Adipocyte (in vitro differentiated cells): ENCODE measurements at regions not wholly inside any gene's neighbourhood (a gene's known extent, or its start where the extent isn't known, plus 50 kb on each side); places are given as distances from the start of the nearest gene placed in this dataset.

Source experiments
- DNase-seq: peaks from one replicate; pipeline ENCODE4 v3.0.0-alpha.2; 2015; ENCODE audit warnings: low read depth
- H3K27me3 ChIP-seq: replicated peaks from 2 replicates; pipeline ENCODE4 v1.7.0; 2013; ENCODE audit warnings: mild to moderate bottlenecking, low read length, moderate library complexity; ENCODE audit not compliant: control insufficient read depth, insufficient read depth
- H3K36me3 ChIP-seq: 2 replicates; pipeline ENCODE4 v1.7.0; 2013; ENCODE audit warnings: low read length, mild to moderate bottlenecking, moderate library complexity; ENCODE audit not compliant: control insufficient read depth, insufficient read depth, severe bottlenecking
- H3K4me1 ChIP-seq: 2 replicates; pipeline ENCODE4 v1.7.0; 2013; ENCODE audit warnings: mild to moderate bottlenecking, low read length, moderate library complexity; ENCODE audit not compliant: control insufficient read depth, insufficient read depth
- H3K4me3 ChIP-seq: 2 replicates; pipeline ENCODE4 v1.7.0; 2013; ENCODE audit warnings: mild to moderate bottlenecking, low read length, moderate library complexity
- H3K9ac ChIP-seq: 2 replicates; pipeline ENCODE4 v1.7.0; 2013; ENCODE audit warnings: mild to moderate bottlenecking, low read length, moderate library complexity
- H3K9me3 ChIP-seq: 2 replicates; pipeline ENCODE4 v1.7.0; 2013; ENCODE audit warnings: mild to moderate bottlenecking, low read length, moderate library complexity; ENCODE audit not compliant: control insufficient read depth

GRCh38 chr14:94717808-94718207, 52.1 kb downstream of the GSC start:
- peak; percentile 46 for DNase-seq
- Histone ChIP-seq H3K9ac (no peak overlapping the region), H3K9me3 (no peaks in the 10 kb centered on the region), H3K27me3 (peaks cover 10% of the 10 kb centered on the region), H3K4me3 (no peak overlapping the region), H3K36me3 (no peaks in the 10 kb centered on the region), H3K4me1 (peaks cover 2% of the 10 kb centered on the region)

GRCh38 chr14:94716976-94717375, 52.9 kb downstream of the GSC start:
- DNase-seq: no peak
- H3K4me3 ChIP-seq: no peak overlapping the region

GRCh38 chr14:94713115-94713514, 56.8 kb downstream of the GSC start:
- Histone ChIP-seq H3K4me3 (no peak overlapping the region), H3K4me1 (no peaks in the 10 kb centered on the region), H3K9ac (no peak overlapping the region), H3K36me3 (no peaks in the 10 kb centered on the region), H3K27me3 (peaks cover 37% of the 10 kb centered on the region), H3K9me3 (no peaks in the 10 kb centered on the region)
- no peak for DNase-seq

More at GRCh38 chr14:94716976-94717375, 52.9 kb downstream of the GSC start:
- Histone ChIP-seq H3K4me1 (no peaks in the 10 kb centered on the region), H3K36me3 (no peaks in the 10 kb centered on the region), H3K27me3 (peaks cover 13% of the 10 kb centered on the region), H3K9ac (no peak overlapping the region), H3K9me3 (no peaks in the 10 kb centered on the region)

GRCh38 chr14:94710731-94711130, 59.2 kb downstream of the GSC start:
- no peaks in the 10 kb centered on the region for H3K9me3 ChIP-seq
- peaks cover 57% of the 10 kb centered on the region for H3K27me3 ChIP-seq
- DNase-seq: no peak
- no peaks in the 10 kb centered on the region for H3K4me1 ChIP-seq
- H3K9ac ChIP-seq: no peak overlapping the region
- no peaks in the 10 kb centered on the region for H3K36me3 ChIP-seq
- H3K4me3 ChIP-seq: no peak overlapping the region

- no peaks in the 10 kb centered on the region for H3K36me3 ChIP-seq
- DNase-seq: no peak
- peaks cover 47% of the 10 kb centered on the region for H3K27me3 ChIP-seq
- no peak overlapping the region for H3K4me3 ChIP-seq
- H3K9me3 ChIP-seq: no peaks in the 10 kb centered on the region
- no peak overlapping the region for H3K9ac ChIP-seq
- H3K4me1 ChIP-seq: no peaks in the 10 kb centered on the region
Observed at GRCh38 chr14:94707494-94707893, 62.4 kb downstream of the GSC start.

GRCh38 chr14:94706133-94706532, 63.8 kb downstream of the GSC start:
- H3K9ac ChIP-seq: no peak overlapping the region
- H3K4me1 ChIP-seq: no peaks in the 10 kb centered on the region
- H3K4me3 ChIP-seq: no peak overlapping the region
- DNase-seq: no peak
- no peaks in the 10 kb centered on the region for H3K36me3 ChIP-seq
- H3K27me3 ChIP-seq: peaks cover 38% of the 10 kb centered on the region
- H3K9me3 ChIP-seq: no peaks in the 10 kb centered on the region

- H3K9me3 ChIP-seq: no peaks in the 10 kb centered on the region
- H3K9ac ChIP-seq: no peak overlapping the region
- no peak overlapping the region for H3K4me3 ChIP-seq
- no peaks in the 10 kb centered on the region for H3K36me3 ChIP-seq
- peaks cover 41% of the 10 kb centered on the region for H3K27me3 ChIP-seq
- H3K4me1 ChIP-seq: no peaks in the 10 kb centered on the region
- no peak for DNase-seq
Observed at GRCh38 chr14:94702629-94703028, 67.3 kb downstream of the GSC start.

- Histone ChIP-seq H3K9me3 (no peaks in the 10 kb centered on the region), H3K36me3 (no peaks in the 10 kb centered on the region), H3K4me3 (no peak overlapping the region), H3K27me3 (peaks cover 37% of the 10 kb centered on the region), H3K4me1 (no peaks in the 10 kb centered on the region), H3K9ac (no peak overlapping the region)
- no peak for DNase-seq
Observed at GRCh38 chr14:94701861-94702370, 68.0 kb downstream of the GSC start.

GRCh38 chr14:94700336-94700735, 69.6 kb downstream of the GSC start:
- H3K4me3 ChIP-seq: no peak overlapping the region
- H3K9me3 ChIP-seq: no peaks in the 10 kb centered on the region
- peaks cover 25% of the 10 kb centered on the region for H3K27me3 ChIP-seq
- H3K9ac ChIP-seq: no peak overlapping the region
- H3K36me3 ChIP-seq: no peaks in the 10 kb centered on the region
- no peak for DNase-seq
- H3K4me1 ChIP-seq: no peaks in the 10 kb centered on the region

- H3K9me3 ChIP-seq: no peaks in the 10 kb centered on the region
- H3K4me3 ChIP-seq: no peak overlapping the region
- no peak for DNase-seq
- peaks cover 25% of the 10 kb centered on the region for H3K27me3 ChIP-seq
- H3K4me1 ChIP-seq: no peaks in the 10 kb centered on the region
- H3K9ac ChIP-seq: no peak overlapping the region
- no peaks in the 10 kb centered on the region for H3K36me3 ChIP-seq
Observed at GRCh38 chr14:94699831-94700230, 70.1 kb downstream of the GSC start.

GRCh38 chr14:94697773-94698556, 71.9 kb downstream of the GSC start:
- Histone ChIP-seq H3K36me3 (no peaks in the 10 kb centered on the region), H3K27me3 (peaks cover 25% of the 10 kb centered on the region), H3K9ac (no peak overlapping the region), H3K4me1 (no peaks in the 10 kb centered on the region), H3K4me3 (no peak overlapping the region), H3K9me3 (no peaks in the 10 kb centered on the region)
- DNase-seq: no peak

GRCh38 chr14:94696518-94696917, 73.4 kb downstream of the GSC start:
- no peaks in the 10 kb centered on the region for H3K9me3 ChIP-seq
- no peak overlapping the region for H3K9ac ChIP-seq

More at GRCh38 chr14:94696518-94696917, 73.4 kb downstream of the GSC start:
- H3K36me3 ChIP-seq: no peaks in the 10 kb centered on the region
- DNase-seq: no peak
- H3K4me1 ChIP-seq: no peaks in the 10 kb centered on the region
- H3K4me3 ChIP-seq: no peak overlapping the region
- H3K27me3 ChIP-seq: peaks cover 25% of the 10 kb centered on the region
